SJSA1 (cell line): ENCODE measurements at regions not wholly inside any gene's neighbourhood (a gene's known extent, or its start where the extent isn't known, plus 50 kb on each side); places are given as distances from the start of the nearest gene placed in this dataset.

Experiments used
- DNase-seq, 2 experiments: peaks; one replicate each; pipeline ENCODE4 v3.0.0-alpha.2; 2015 to 2020; ENCODE audit warnings: low spot score in 2 of 2, low read depth in 1 of 2
- H3K27ac ChIP-seq: fragments of 250-450 bp; sonication (Bioruptor Pico); 2 replicates; pipeline ENCODE4 v1.5.1; 2020; ENCODE audit warnings: mild to moderate bottlenecking, moderate library complexity
- H3K27me3 ChIP-seq: fragments of 250-450 bp; sonication (Bioruptor Pico); replicated peaks from 2 replicates; pipeline ENCODE4 v1.5.1; 2020; ENCODE audit warnings: mild to moderate bottlenecking, moderate library complexity
- H3K36me3 ChIP-seq: fragments of 250-450 bp; sonication (Bioruptor Pico); 2 replicates; pipeline ENCODE4 v1.5.1; 2020; ENCODE audit warnings: mild to moderate bottlenecking
- H3K4me1 ChIP-seq: fragments of 250-450 bp; sonication (Bioruptor Pico); replicated peaks from 2 replicates; pipeline ENCODE4 v1.6.1; 2021; ENCODE audit warnings: mild to moderate bottlenecking
- H3K4me3 ChIP-seq: fragments of 250-450 bp; sonication (Bioruptor Pico); 2 replicates; pipeline ENCODE4 v1.5.1; 2020; ENCODE audit warnings: mild to moderate bottlenecking
- H3K9me3 ChIP-seq: fragments of 250-450 bp; sonication (Bioruptor Pico); replicated peaks from 2 replicates; pipeline ENCODE4 v1.5.1; 2020; ENCODE audit warnings: mild to moderate bottlenecking

DNA sequence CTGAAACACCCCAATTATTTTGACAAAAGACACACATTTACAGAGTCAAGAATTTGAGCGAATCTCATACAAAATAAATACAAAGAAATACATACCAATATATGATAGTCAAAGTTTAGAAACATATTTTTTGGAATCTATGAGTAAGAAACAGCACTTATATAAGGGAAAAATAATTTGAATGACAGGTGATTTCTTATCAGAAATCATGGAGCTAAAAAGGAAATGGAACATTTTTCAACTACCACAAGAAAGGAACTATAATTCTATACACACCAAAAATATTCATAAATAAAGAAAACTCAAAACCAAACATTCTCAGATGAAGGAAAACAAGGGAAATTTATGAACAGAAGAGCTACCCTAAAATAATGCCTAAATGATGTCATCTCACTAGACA, 1226.6 kb downstream of the PCDH9 start:
- H3K4me1 ChIP-seq = no peaks in the 10 kb centered on the region
- no peak overlapping the region for H3K27ac ChIP-seq
- H3K4me3 ChIP-seq = no peak overlapping the region
- DNase-seq = no peak
- no peaks in the 10 kb centered on the region for H3K27me3 ChIP-seq
- no peaks in the 10 kb centered on the region for H3K36me3 ChIP-seq
- H3K9me3 ChIP-seq = no peaks in the 10 kb centered on the region

DNA sequence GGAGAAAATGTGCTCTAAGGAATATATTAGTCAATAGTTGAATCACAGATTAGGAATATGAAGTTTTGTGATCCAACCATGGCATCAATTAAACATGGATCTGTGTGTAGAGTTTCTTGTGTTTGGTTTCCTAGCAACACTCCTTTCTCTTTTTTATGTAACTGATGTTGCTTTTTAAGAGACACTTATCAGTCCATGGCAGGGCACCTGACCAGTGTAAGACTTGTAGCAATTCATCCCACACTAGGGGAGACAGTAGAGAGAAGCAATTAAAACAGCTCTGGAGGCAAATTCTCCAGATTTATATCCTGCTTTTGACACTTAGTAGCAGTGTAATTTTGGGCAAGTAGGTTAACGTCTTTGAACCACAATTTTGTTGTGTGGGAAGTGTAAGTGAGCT, 1229.0 kb downstream of the PCDH9 start:
- no peaks in the 10 kb centered on the region for H3K27me3 ChIP-seq
- no peaks in the 10 kb centered on the region for H3K4me1 ChIP-seq
- no peaks in the 10 kb centered on the region for H3K9me3 ChIP-seq
- no peak for DNase-seq
- no peak overlapping the region for H3K27ac ChIP-seq
- H3K4me3 ChIP-seq = no peak overlapping the region
- no peaks in the 10 kb centered on the region for H3K36me3 ChIP-seq

DNA sequence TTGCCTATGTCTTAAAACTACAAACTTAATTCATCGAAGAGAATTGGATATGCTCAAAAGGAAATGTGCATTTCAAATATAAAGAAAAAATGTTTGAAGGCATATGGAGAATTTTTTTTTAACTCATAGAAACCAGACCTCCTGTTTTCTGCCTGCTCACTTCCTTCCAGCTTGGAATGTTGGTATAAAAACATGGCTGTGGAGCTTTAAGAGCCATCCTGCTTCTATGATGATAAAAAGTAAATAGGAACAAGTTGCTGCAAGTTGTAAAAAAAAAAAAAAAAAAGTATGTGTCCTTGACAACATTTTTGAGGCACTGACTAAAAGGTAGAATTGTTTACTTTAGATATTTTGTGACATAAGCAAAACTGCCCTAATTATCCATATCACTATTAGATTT, 1230.7 kb downstream of the PCDH9 start:
- no peak overlapping the region for H3K4me3 ChIP-seq
- H3K27ac ChIP-seq = no peak overlapping the region
- DNase-seq = no peak
- H3K36me3 ChIP-seq = no peaks in the 10 kb centered on the region
- no peaks in the 10 kb centered on the region for H3K4me1 ChIP-seq
- no peaks in the 10 kb centered on the region for H3K27me3 ChIP-seq
- no peaks in the 10 kb centered on the region for H3K9me3 ChIP-seq

DNA sequence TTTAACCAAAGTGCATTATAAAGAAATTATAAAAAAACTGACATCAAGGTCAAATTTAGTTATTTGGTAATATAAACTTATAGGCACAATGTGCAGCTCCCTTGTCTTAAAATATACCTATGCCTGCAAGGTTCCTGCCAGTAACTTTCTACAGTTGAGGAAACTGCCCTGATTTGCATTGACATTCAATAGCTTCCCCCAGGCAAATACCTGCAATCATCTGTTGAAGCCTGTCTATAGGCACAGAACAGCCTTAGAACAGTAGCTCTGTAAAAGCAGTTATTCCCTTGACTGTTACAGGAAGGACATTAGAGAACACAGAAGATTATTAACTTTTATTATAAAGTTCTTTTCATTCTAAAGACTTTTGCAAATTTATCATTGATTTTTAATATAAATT, 1239.5 kb downstream of the PCDH9 start:
- Histone ChIP-seq H3K36me3 (no peaks in the 10 kb centered on the region), H3K27me3 (no peaks in the 10 kb centered on the region), H3K27ac (no peak overlapping the region), H3K9me3 (no peaks in the 10 kb centered on the region), H3K4me3 (no peak overlapping the region), H3K4me1 (no peaks in the 10 kb centered on the region)
- DNase-seq = no peak

DNA sequence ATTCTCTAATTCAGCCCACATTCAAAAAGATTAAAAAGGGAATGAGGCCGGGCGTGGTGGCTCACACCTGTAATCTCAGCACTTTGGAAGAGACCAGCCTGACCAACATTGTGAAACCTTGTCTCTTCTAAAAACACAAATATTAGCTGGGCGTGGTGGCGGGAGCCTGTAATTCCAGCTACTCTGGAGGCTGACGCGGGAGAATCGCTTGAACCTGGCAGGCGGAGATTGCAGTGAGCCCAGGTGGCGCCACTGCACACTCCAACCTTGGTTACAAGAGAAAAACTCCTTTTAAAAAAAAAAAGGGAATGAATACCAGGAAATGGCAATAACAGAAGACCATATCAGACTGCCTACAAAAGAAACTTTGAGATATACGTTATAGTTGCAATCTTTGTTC, 1244.5 kb downstream of the PCDH9 start:
- Histone ChIP-seq H3K4me1 (no peaks in the 10 kb centered on the region), H3K27ac (no peak overlapping the region), H3K4me3 (no peak overlapping the region), H3K9me3 (no peaks in the 10 kb centered on the region), H3K27me3 (no peaks in the 10 kb centered on the region), H3K36me3 (no peaks in the 10 kb centered on the region)
- no peak for DNase-seq

DNA sequence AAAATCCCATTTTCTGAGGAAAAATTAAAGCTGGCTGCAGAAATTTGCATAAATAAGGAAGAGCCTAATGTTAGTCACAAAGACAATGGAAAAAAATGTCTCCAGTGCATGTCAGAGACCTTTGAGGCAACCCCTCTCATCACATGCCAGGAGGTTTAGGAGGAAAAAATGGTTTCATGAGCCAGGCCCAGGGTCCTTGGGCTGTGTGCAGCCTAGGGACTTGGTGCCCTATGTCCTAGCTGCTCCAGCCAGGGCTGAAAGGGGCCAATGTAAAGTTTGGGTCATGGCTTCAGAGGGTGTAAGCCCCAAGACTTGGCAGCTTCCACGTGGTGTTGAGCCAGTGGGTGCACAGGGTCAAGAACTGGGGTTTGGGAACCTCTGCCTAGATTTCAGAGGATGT, 1252.6 kb downstream of the PCDH9 start:
- Histone ChIP-seq H3K9me3 (no peaks in the 10 kb centered on the region), H3K36me3 (no peaks in the 10 kb centered on the region), H3K4me3 (no peak overlapping the region), H3K27ac (no peak overlapping the region), H3K4me1 (no peaks in the 10 kb centered on the region), H3K27me3 (no peaks in the 10 kb centered on the region)
- no peak for DNase-seq

DNA sequence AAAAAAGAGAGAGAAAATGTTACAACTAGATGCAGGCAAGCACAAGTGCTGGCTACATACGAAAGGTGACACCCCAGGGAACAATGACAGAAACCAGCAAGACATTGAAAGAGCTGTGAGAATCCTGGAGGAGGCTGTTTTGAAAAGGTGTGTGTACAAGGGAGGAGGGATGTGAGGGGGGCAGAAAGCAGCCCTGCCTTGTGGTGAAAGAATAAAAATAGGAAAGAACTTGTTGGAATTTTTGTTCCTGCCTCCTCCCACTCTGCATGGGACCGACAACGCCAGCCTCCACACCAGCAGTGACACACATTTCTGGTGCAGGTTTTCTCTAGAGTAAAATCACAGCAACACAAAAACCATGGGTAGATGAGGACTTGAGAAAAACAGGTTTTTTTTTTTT, 1258.6 kb downstream of the PCDH9 start:
- Histone ChIP-seq H3K27me3 (no peaks in the 10 kb centered on the region), H3K36me3 (no peaks in the 10 kb centered on the region), H3K4me3 (no peak overlapping the region), H3K4me1 (no peaks in the 10 kb centered on the region), H3K27ac (no peak overlapping the region), H3K9me3 (no peaks in the 10 kb centered on the region)
- DNase-seq = no peak

DNA sequence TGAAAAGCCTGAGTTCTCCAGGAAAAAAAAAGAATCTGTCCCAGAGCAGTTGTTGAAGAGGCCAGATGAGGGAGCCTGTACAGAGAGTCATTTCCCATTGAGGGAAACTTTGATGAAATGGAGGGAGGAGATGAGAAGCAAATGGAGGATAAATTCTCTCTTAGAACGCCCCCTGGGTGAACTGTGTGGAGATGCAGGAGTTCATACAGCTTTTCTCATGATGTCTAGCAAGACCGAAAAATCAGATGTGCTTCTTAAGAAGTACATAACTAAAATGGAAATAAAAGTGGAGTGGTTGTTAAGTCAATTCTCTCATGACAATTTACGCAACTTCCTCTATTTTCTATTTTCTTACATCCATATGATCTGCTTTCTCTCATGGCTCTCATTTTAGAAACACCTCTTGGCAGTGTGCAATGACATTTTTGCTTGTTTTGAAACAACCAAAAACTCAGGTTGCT, 1263.1 kb downstream of the PCDH9 start:
- no peaks in the 10 kb centered on the region for H3K9me3 ChIP-seq
- H3K27me3 ChIP-seq = no peaks in the 10 kb centered on the region
- H3K4me1 ChIP-seq = no peaks in the 10 kb centered on the region
- no peak overlapping the region for H3K4me3 ChIP-seq
- no peak overlapping the region for H3K27ac ChIP-seq
- peak in 1 of 2 experiments; percentile 7 for DNase-seq
- no peaks in the 10 kb centered on the region for H3K36me3 ChIP-seq

DNA sequence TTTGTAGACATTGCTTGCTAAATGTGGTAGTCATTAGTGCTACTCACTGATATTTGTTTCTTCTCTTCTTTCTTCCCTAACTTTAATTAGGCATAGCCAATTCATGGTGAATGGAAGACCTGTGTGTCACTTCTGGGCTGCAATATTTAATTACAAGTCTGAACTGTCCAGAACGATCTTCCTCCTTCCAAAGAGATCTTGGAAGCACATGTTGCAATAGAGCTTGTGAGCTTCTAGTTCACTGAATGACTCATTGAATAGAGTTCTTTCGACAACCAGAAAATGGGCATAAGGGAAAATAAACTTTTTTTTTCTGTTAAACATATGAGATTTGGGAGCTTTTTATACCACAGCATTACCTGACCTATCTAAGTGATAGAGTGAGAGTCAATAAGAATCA, 1264.6 kb downstream of the PCDH9 start:
- Histone ChIP-seq H3K4me3 (no peak overlapping the region), H3K4me1 (no peaks in the 10 kb centered on the region), H3K36me3 (no peaks in the 10 kb centered on the region), H3K9me3 (no peaks in the 10 kb centered on the region), H3K27ac (no peak overlapping the region), H3K27me3 (no peaks in the 10 kb centered on the region)
- no peak for DNase-seq

DNA sequence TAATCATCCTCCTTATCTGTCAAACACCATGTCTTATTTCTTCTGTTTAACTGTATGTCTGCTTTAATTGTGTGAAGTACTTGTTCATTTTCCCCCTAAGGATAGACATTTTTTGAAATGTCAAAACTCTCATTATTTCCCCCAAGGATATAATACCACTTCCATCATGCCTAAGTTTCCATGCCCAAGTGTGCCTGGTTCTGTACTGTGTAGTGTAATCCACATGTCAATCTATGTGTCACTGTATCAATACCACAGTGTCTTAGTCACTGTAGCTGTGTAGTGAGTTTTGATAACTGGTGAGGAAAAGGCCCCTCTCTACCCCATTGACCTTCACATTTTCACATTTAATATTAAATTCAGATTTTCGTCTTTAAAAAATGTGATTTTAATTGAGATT, 1265.5 kb downstream of the PCDH9 start:
- DNase-seq = no peak
- H3K4me3 ChIP-seq = no peak overlapping the region
- H3K27me3 ChIP-seq = no peaks in the 10 kb centered on the region
- H3K4me1 ChIP-seq = no peaks in the 10 kb centered on the region
- no peak overlapping the region for H3K27ac ChIP-seq
- no peaks in the 10 kb centered on the region for H3K9me3 ChIP-seq
- H3K36me3 ChIP-seq = no peaks in the 10 kb centered on the region

DNA sequence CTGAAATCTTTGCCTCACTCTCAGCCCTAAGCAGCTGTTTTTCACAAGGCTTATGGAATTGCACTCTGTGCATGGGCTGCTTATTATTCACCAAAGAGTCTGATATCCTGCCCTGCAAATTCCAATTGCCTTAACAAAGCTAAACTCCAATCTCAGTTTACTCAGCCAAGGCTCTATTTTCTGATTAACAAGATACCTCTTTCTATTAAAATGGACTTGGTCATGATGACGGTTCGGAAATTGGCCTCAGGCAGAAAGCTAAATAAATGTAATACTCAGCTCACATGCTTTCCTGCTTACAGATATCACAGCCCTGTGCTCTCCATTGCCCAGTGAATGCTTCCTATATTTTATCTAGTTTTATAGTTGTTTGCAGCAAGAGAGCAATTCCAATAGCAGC, 1270.8 kb downstream of the PCDH9 start:
- Histone ChIP-seq H3K4me3 (no peak overlapping the region), H3K36me3 (no peaks in the 10 kb centered on the region), H3K9me3 (no peaks in the 10 kb centered on the region), H3K27ac (no peak overlapping the region), H3K4me1 (no peaks in the 10 kb centered on the region), H3K27me3 (no peaks in the 10 kb centered on the region)
- no peak for DNase-seq

DNA sequence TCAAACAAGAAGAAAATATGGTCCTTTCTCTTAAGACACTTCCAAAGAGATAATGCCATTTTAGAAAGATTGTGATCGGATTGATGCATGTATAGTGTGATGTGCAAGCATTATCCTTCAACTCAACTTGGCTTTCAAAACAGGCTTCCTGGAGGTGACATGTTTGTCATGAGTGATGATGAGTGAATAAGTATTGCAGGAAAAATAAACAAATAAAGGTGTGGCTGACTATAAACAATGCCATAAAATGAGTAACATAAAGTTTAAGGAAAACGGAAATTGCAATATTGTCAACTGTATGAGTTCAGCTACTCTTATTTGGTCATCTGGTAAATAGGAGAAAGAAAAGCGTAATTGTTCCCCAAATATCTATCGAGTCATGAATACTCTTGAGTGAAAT, 1283.7 kb downstream of the PCDH9 start:
- H3K36me3 ChIP-seq = no peaks in the 10 kb centered on the region
- no peak overlapping the region for H3K4me3 ChIP-seq
- no peak for DNase-seq
- no peaks in the 10 kb centered on the region for H3K9me3 ChIP-seq
- no peaks in the 10 kb centered on the region for H3K27me3 ChIP-seq
- H3K27ac ChIP-seq = no peak overlapping the region
- no peaks in the 10 kb centered on the region for H3K4me1 ChIP-seq

DNA sequence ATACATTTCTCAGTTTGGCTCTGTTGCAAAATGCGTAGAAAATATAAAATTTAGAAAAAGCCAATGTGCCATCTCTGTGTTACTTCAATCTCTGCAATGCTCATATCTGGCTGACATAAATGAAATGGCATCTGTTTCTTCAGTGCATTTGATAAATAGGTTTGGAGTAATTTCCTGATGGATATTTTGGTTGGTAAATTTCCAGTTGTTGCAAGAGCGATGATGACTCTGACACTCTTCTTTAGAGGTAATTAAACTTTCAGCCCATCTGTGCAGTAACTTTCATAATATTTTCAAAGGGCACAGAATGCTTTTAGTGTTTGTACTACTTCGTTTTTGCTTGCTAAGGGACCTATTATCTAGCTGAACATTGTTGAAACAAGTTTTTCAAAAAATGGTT, 1286.4 kb downstream of the PCDH9 start:
- H3K4me3 ChIP-seq = no peak overlapping the region
- DNase-seq = no peak
- H3K36me3 ChIP-seq = no peaks in the 10 kb centered on the region
- H3K4me1 ChIP-seq = no peaks in the 10 kb centered on the region
- no peaks in the 10 kb centered on the region for H3K27me3 ChIP-seq
- no peak overlapping the region for H3K27ac ChIP-seq
- no peaks in the 10 kb centered on the region for H3K9me3 ChIP-seq

DNA sequence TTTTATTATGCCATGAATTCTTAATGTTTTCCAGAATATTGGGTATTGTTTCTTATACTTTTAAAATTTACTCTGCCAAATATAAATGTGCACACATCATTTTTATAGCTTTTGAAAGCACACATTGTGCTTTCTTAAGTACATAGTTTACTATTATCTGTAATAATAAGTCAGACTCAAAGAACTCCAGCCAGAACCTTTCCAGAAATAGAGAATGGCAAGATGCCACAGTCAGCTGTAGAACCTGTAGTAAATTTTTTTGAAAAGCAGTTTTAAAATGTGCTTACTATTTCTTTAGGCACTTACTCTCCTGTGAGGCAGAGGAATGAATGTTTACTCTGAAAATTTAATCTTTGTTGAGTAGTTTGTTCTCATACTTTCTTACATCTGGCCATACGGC, 1287.1 kb downstream of the PCDH9 start:
- Histone ChIP-seq H3K27me3 (no peaks in the 10 kb centered on the region), H3K4me3 (no peak overlapping the region), H3K36me3 (no peaks in the 10 kb centered on the region), H3K4me1 (no peaks in the 10 kb centered on the region), H3K27ac (no peak overlapping the region), H3K9me3 (no peaks in the 10 kb centered on the region)
- no peak for DNase-seq

DNA sequence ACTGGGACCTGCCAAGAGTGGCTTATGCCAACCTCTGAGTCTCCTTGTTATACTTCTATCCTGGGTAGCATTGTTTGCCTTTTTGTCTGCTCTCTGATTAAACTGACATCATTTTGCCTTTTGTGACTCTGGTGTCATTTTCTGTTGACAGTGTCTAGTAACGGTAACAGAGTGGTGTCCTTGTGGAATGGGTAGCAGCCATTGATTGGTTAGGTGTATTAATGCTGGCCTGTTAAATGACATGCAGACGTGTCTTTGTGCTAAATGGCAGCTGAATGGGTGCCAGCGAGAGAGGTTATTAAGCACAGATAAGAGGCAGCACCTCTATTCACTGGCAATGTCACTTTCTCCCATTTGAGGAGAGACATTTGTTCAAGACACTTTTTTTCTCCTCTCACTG, 1289.4 kb downstream of the PCDH9 start:
- Histone ChIP-seq H3K36me3 (no peaks in the 10 kb centered on the region), H3K9me3 (no peaks in the 10 kb centered on the region), H3K27me3 (no peaks in the 10 kb centered on the region), H3K4me1 (no peaks in the 10 kb centered on the region), H3K27ac (no peak overlapping the region), H3K4me3 (no peak overlapping the region)
- no peak for DNase-seq
